Ishikawa (cell line): ENCODE measurements at regions not wholly inside any gene's neighbourhood (a gene's known extent, or its start where the extent isn't known, plus 50 kb on each side); places are given as distances from the start of the nearest gene placed in this dataset.

ENCODE experiments used
- CEBPB ChIP-seq: IDR thresholded peaks from 2 replicates; pipeline ENCODE4 v1.6.1; 2012
- CREB1 ChIP-seq: IDR thresholded peaks from 2 replicates; pipeline ENCODE4 v1.6.1; 2012; ENCODE audit warnings: low read depth
- EP300 ChIP-seq: IDR thresholded peaks from 2 replicates; pipeline ENCODE4 v1.6.1; 2012; ENCODE audit warnings: borderline replicate concordance
- NFIC ChIP-seq: IDR thresholded peaks from 2 replicates; pipeline ENCODE4 v1.6.1; 2012
- RAD21 ChIP-seq: IDR thresholded peaks from 2 replicates; pipeline ENCODE4 v1.6.1; 2012; ENCODE audit warnings: low read depth
- TAF1 ChIP-seq: IDR thresholded peaks from 2 replicates; pipeline ENCODE4 v1.6.1; 2012; ENCODE audit warnings: low read depth, mild to moderate bottlenecking
- TCF12 ChIP-seq: IDR thresholded peaks from 2 replicates; pipeline ENCODE4 v1.6.1; 2012; ENCODE audit warnings: low read depth
- YY1 ChIP-seq: IDR thresholded peaks from 2 replicates; pipeline ENCODE4 v1.6.1; 2012; ENCODE audit warnings: low read depth
- TF ChIP-seq, protein P1 (sequence below): IDR thresholded peaks from 2 replicates; pipeline ENCODE4 v1.6.1; 2012
- TF ChIP-seq, protein P2 (sequence below): IDR thresholded peaks from 2 replicates; pipeline ENCODE4 v1.6.1; 2012; ENCODE audit warnings: low read depth, mild to moderate bottlenecking

DNA sequence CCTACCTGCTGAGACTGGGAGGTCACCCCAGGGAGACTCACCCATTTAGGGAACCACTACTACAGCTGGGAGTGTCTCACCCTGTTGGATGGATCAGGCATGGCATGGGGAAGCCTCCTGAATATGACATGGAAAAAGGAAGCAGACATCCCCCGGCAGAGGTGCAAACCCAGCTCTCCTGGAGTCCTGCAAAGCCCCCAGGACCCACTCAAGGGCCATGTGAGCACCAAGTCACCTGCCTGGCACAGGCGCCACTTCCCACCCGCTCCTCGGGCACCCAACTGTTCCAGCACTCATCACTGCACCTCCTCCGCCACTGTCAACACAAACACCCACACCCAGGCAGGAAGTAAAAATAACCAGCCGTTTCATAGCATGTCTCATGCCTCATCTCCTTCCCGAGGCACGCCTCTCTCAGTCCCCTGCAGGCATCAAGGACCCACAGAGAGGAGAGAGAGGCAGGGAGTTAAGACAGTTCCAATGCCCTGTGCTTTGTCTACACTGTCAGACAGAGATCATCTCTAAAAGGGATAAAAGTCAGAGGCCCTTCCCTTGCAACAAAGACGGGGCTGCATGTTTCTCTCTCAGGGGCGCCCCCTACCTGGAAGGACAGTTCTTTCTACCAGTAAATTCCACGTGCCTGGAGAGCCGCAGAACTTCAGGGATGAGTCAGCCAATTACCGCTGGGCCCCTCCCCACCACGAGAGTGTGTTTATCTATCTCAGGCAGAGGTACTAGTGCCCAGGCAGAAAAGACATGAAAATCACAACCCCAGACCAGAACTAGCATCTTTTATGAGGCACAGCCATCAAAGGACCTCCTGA, 150.1 kb upstream of the SOD1 start:
- TF ChIP-seq YY1 (no peak), CEBPB (no peak), TAF1 (no peak), TCF12 (no peak), RAD21 (peak; percentile 40), EP300 (no peak), NFIC (no peak), CREB1 (no peak)
- TF ChIP-seq, protein P1, sequence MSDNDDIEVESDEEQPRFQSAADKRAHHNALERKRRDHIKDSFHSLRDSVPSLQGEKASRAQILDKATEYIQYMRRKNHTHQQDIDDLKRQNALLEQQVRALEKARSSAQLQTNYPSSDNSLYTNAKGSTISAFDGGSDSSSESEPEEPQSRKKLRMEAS, result peak; percentile 55; the same call in 1 of the 2 replicates
- TF ChIP-seq, protein P2, sequence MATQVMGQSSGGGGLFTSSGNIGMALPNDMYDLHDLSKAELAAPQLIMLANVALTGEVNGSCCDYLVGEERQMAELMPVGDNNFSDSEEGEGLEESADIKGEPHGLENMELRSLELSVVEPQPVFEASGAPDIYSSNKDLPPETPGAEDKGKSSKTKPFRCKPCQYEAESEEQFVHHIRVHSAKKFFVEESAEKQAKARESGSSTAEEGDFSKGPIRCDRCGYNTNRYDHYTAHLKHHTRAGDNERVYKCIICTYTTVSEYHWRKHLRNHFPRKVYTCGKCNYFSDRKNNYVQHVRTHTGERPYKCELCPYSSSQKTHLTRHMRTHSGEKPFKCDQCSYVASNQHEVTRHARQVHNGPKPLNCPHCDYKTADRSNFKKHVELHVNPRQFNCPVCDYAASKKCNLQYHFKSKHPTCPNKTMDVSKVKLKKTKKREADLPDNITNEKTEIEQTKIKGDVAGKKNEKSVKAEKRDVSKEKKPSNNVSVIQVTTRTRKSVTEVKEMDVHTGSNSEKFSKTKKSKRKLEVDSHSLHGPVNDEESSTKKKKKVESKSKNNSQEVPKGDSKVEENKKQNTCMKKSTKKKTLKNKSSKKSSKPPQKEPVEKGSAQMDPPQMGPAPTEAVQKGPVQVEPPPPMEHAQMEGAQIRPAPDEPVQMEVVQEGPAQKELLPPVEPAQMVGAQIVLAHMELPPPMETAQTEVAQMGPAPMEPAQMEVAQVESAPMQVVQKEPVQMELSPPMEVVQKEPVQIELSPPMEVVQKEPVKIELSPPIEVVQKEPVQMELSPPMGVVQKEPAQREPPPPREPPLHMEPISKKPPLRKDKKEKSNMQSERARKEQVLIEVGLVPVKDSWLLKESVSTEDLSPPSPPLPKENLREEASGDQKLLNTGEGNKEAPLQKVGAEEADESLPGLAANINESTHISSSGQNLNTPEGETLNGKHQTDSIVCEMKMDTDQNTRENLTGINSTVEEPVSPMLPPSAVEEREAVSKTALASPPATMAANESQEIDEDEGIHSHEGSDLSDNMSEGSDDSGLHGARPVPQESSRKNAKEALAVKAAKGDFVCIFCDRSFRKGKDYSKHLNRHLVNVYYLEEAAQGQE, result no peak
